Upper lobe of left lung (tissue), 4 donors: ENCODE measurements at regions not wholly inside any gene's neighbourhood (a gene's known extent, or its start where the extent isn't known, plus 50 kb on each side); places are given as distances from the start of the nearest gene placed in this dataset.

Experiments used
- POLR2A ChIP-seq, 4 donors: fragments of 450-650 bp; IDR thresholded peaks; one replicate each; pipeline ENCODE4 v1.5.1; 2016 to 2017; ENCODE audit warnings: antibody characterized with exemption in 4 of 4, mild to moderate bottlenecking in 2 of 4
- TF ChIP-seq, protein P1 (sequence below), 6 experiments: fragments of 450-650 bp in 4 of 6; fragments of 200-600 bp in 2 of 6; sonication (generic) in 2 of 6; IDR thresholded peaks; one replicate each; pipeline ENCODE4 v1.5.1; 2016 to 2019; ENCODE audit warnings: antibody characterized with exemption in 6 of 6

DNA sequence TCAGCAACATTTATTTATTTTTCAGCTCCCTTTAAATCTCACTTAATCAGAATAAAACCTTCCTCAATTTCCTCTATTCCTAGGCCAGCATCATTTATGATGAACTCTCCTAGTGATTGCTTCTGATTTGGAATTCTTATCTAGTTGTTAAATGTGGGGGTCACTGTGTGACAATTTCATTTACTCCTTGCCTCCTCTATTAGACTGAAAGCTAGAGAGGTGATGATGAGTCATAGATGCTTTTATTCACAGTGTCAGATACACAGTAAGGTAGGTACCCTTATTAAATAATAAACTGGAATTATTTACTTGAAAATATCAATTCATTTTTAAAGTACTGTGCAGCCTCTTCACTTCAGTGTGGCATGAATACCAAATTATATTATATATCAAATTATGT is 960.6 kb downstream of the MAT2B start:
- TF ChIP-seq, protein P1, sequence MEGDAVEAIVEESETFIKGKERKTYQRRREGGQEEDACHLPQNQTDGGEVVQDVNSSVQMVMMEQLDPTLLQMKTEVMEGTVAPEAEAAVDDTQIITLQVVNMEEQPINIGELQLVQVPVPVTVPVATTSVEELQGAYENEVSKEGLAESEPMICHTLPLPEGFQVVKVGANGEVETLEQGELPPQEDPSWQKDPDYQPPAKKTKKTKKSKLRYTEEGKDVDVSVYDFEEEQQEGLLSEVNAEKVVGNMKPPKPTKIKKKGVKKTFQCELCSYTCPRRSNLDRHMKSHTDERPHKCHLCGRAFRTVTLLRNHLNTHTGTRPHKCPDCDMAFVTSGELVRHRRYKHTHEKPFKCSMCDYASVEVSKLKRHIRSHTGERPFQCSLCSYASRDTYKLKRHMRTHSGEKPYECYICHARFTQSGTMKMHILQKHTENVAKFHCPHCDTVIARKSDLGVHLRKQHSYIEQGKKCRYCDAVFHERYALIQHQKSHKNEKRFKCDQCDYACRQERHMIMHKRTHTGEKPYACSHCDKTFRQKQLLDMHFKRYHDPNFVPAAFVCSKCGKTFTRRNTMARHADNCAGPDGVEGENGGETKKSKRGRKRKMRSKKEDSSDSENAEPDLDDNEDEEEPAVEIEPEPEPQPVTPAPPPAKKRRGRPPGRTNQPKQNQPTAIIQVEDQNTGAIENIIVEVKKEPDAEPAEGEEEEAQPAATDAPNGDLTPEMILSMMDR (IDR thresholded peaks at IDR 0.05), result no peak
- no peak for TF ChIP-seq POLR2A (IDR thresholded peaks at IDR 0.05)
